Neutrophil (primary cell): ENCODE measurements at regions not wholly inside any gene's neighbourhood (a gene's known extent, or its start where the extent isn't known, plus 50 kb on each side); places are given as distances from the start of the nearest gene placed in this dataset.

Experiments
- H3K27ac ChIP-seq: fragments of 200-600 bp; sonication (generic); 2 replicates; pipeline ENCODE4 v1.5.1; 2016; ENCODE audit warnings: mild to moderate bottlenecking, moderate library complexity
- H3K27me3 ChIP-seq: fragments of 200-600 bp; sonication (generic); 2 replicates; pipeline ENCODE4 v1.6.0; 2016; ENCODE audit warnings: mild to moderate bottlenecking
- H3K36me3 ChIP-seq: fragments of 200-600 bp; sonication (generic); 2 replicates; pipeline ENCODE4 v1.5.1; 2017
- H3K4me1 ChIP-seq, 2 experiments: fragments of 200-600 bp in 1 of 2; sonication (generic) in 1 of 2; 1 replicate in 1 of 2; 2 replicates in 1 of 2; pipeline versions ENCODE4 v1.5.1 to v1.6.1; 2013 to 2016; ENCODE audit warnings: low read depth in 1 of 2, low read length in 1 of 2, mild to moderate bottlenecking in 1 of 2, moderate library complexity in 1 of 2; ENCODE audit not compliant: control insufficient read depth in 1 of 2, insufficient read depth in 1 of 2
- H3K4me3 ChIP-seq, 2 experiments: fragments of 200-600 bp in 1 of 2; sonication (generic) in 1 of 2; 1 replicate in 1 of 2; 2 replicates in 1 of 2; pipeline ENCODE4 v1.5.1; 2013 to 2016; ENCODE audit warnings: low read depth in 1 of 2, low read length in 1 of 2, mild to moderate bottlenecking in 1 of 2, moderate library complexity in 1 of 2
- H3K9me3 ChIP-seq: fragments of 200-600 bp; sonication (generic); 2 replicates; pipeline ENCODE4 v1.5.1; 2016
- CTCF ChIP-seq: fragments of 200-600 bp; sonication (generic); IDR thresholded peaks from 2 replicates; pipeline ENCODE4 v1.5.1; 2016; ENCODE audit warnings: antibody characterized with exemption

GRCh38 chr9:28923351-28923750 lies 1350.1 kb upstream of the C9orf72 start:
- no peak overlapping the region for H3K4me3 ChIP-seq
- no peaks in the 10 kb centered on the region for H3K27me3 ChIP-seq
- no peaks in the 10 kb centered on the region for H3K36me3 ChIP-seq
- no peaks in the 10 kb centered on the region for H3K9me3 ChIP-seq
- no peak for TF ChIP-seq CTCF
- no peak overlapping the region for H3K27ac ChIP-seq
- H3K4me1 ChIP-seq, result no peaks in the 10 kb centered on the region

GRCh38 chr9:28925157-28925556 lies 1351.9 kb upstream of the C9orf72 start:
- H3K9me3 ChIP-seq, result no peaks in the 10 kb centered on the region
- no peak overlapping the region for H3K4me3 ChIP-seq
- no peak for TF ChIP-seq CTCF
- H3K36me3 ChIP-seq, result no peaks in the 10 kb centered on the region
- no peaks in the 10 kb centered on the region for H3K4me1 ChIP-seq
- no peak overlapping the region for H3K27ac ChIP-seq
- H3K27me3 ChIP-seq, result no peaks in the 10 kb centered on the region

- Histone ChIP-seq H3K27ac (no peak overlapping the region), H3K4me3 (no peak overlapping the region)
Observed at GRCh38 chr9:28926306-28926705, 1353.0 kb upstream of the C9orf72 start.

GRCh38 chr9:28927691-28928090 lies 1354.4 kb upstream of the C9orf72 start:
- Histone ChIP-seq H3K9me3 (no peaks in the 10 kb centered on the region), H3K36me3 (no peaks in the 10 kb centered on the region), H3K27ac (no peak overlapping the region), H3K27me3 (no peaks in the 10 kb centered on the region), H3K4me3 (no peak overlapping the region), H3K4me1 (no peaks in the 10 kb centered on the region)
- no peak for TF ChIP-seq CTCF

More at GRCh38 chr9:28926306-28926705, 1353.0 kb upstream of the C9orf72 start:
- Histone ChIP-seq H3K36me3 (no peaks in the 10 kb centered on the region), H3K27me3 (no peaks in the 10 kb centered on the region), H3K4me1 (no peaks in the 10 kb centered on the region), H3K9me3 (no peaks in the 10 kb centered on the region)
- no peak for TF ChIP-seq CTCF

GRCh38 chr9:28929433-28929832 lies 1356.2 kb upstream of the C9orf72 start:
- Histone ChIP-seq H3K36me3 (no peaks in the 10 kb centered on the region), H3K27ac (no peak overlapping the region), H3K4me1 (no peaks in the 10 kb centered on the region), H3K9me3 (no peaks in the 10 kb centered on the region), H3K27me3 (no peaks in the 10 kb centered on the region), H3K4me3 (no peak overlapping the region)
- TF ChIP-seq CTCF, result no peak

- no peaks in the 10 kb centered on the region for H3K27me3 ChIP-seq
- H3K9me3 ChIP-seq, result no peaks in the 10 kb centered on the region
- H3K4me1 ChIP-seq, result no peaks in the 10 kb centered on the region
- no peaks in the 10 kb centered on the region for H3K36me3 ChIP-seq
- no peak for TF ChIP-seq CTCF
- no peak overlapping the region for H3K27ac ChIP-seq
- H3K4me3 ChIP-seq, result no peak overlapping the region
Observed at GRCh38 chr9:28930766-28931165, 1357.5 kb upstream of the C9orf72 start.
